Activated naive CD8-positive, alpha-beta T cell treated with anti-CD3 and anti-CD28 coated beads, Interleukin-2, amount 10 ng/mL, durations not matched to agents 7 days and 5 days (primary cell): ENCODE measurements at regions not wholly inside any gene's neighbourhood (a gene's known extent, or its start where the extent isn't known, plus 50 kb on each side); places are given as distances from the start of the nearest gene placed in this dataset.

Experiments used
- ATAC-seq: fragments of 150-1000 bp; cut with Tn5 transposase; one replicate; pipeline ENCODE4 v1.10.0; 2021; ENCODE audit warnings: low read depth, moderate library complexity
- POLR2A ChIA-PET: fragments of 350-600 bp; sonication (Branson Sonifier 250); formaldehyde crosslinking; loops from one replicate; lab custom pipeline; 2021; ENCODE audit warnings: antibody characterized with exemption; lab: Charles Lee
- DNase-seq: peaks from one replicate; pipeline ENCODE4 v3.0.0; 2021
- H3K27ac Mint-ChIP-seq: one replicate; pipeline ENCODE4 v1.8.0; 2022; ENCODE audit warnings: mild to moderate bottlenecking, mixed read lengths
- H3K27me3 Mint-ChIP-seq: one replicate; pipeline ENCODE4 v1.8.0; 2022; ENCODE audit warnings: mild to moderate bottlenecking, moderate library complexity, mixed read lengths
- H3K36me3 Mint-ChIP-seq: one replicate; pipeline ENCODE4 v1.8.0; 2021; ENCODE audit warnings: mild to moderate bottlenecking, mixed read lengths
- H3K4me1 Mint-ChIP-seq: one replicate; pipeline ENCODE4 v1.8.0; 2021; ENCODE audit warnings: mixed read lengths
- H3K4me3 Mint-ChIP-seq: one replicate; pipeline ENCODE4 v1.8.0; 2022; ENCODE audit warnings: mild to moderate bottlenecking, moderate library complexity, mixed read lengths
- H3K9me3 Mint-ChIP-seq: one replicate; pipeline ENCODE4 v1.8.0; 2021; ENCODE audit warnings: mixed read lengths

DNA sequence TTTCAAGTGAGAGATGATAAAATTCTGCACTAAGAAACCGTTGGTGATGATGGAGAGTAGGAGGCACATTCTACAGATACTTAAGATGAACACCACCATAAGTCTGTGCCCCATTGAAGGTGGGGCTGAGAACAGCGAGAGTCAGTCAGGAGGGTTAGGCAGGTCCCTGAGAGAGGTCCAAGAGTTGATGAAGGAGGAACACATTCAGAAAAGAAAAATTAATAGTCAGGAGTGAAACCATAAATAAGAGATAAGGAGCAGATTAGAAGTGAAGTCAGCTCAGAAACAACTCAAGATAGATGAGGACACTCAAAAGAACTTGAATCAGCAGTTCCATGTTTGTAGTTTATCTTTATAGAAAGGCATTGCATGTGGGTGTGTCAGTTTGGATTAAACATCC lies 727.2 kb upstream of the MARCKS start:
- Mint-ChIP-seq H3K4me3 (no peak overlapping the region), H3K27me3 (no peaks in the 10 kb centered on the region), H3K36me3 (no peaks in the 10 kb centered on the region), H3K4me1 (no peaks in the 10 kb centered on the region), H3K27ac (no peak overlapping the region), H3K9me3 (no peaks in the 10 kb centered on the region)
- DNase-seq (no peak), ATAC-seq (no peak)
- POLR2A ChIA-PET, result no interaction called here

DNA sequence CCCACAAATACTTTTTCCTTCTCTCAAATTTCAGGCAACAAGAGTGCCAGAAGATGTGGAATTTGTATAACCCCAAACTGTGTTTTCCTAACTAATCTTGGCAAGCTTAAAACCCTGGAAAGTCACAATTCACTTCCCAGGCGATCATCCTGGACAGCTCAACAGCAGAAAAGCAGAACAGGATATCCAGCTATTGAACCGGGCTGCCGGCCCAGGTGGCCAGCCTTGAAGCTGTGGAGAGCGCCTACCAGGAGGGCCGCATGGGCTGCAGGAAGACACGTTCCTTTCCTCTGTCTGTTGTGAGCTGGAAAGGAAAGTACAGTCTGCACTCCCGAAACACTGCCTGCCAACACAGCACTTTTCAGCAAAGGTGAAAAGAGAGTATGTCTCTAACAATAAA lies 719.7 kb upstream of the MARCKS start:
- H3K27me3 Mint-ChIP-seq, result no peaks in the 10 kb centered on the region
- H3K4me3 Mint-ChIP-seq, result no peak overlapping the region
- H3K36me3 Mint-ChIP-seq, result no peaks in the 10 kb centered on the region
- ATAC-seq (no peak), DNase-seq (no peak)
- POLR2A ChIA-PET, result no interaction called here
- H3K9me3 Mint-ChIP-seq, result no peaks in the 10 kb centered on the region
- H3K27ac Mint-ChIP-seq, result no peak overlapping the region
- H3K4me1 Mint-ChIP-seq, result no peaks in the 10 kb centered on the region

DNA sequence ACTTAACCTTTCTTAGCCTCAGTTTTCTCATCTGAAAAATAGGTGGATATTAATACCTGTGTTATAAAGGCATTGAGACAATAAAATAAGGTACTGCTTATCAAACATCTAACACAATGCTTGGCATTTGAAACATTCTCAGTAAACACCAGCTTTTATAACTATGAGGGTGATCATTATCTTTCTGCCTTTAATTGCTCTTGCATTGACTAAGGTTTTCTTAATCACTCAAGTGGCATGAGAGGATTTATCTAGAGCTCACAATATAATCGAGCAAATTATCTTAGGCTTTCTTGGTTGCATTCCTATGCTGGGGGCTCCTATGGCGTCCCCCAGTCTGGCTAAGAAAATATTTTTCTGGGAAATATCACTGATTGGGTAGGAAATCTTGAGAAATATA lies 716.4 kb upstream of the MARCKS start:
- DNase-seq (no peak), ATAC-seq (no peak)
- no peak overlapping the region for H3K27ac Mint-ChIP-seq
- H3K4me1 Mint-ChIP-seq, result no peaks in the 10 kb centered on the region
- no peak overlapping the region for H3K4me3 Mint-ChIP-seq
- no peaks in the 10 kb centered on the region for H3K27me3 Mint-ChIP-seq
- POLR2A ChIA-PET, result no interaction called here
- H3K36me3 Mint-ChIP-seq, result no peaks in the 10 kb centered on the region
- H3K9me3 Mint-ChIP-seq, result no peaks in the 10 kb centered on the region

- no peak for ATAC-seq
- H3K9me3 Mint-ChIP-seq, result no peaks in the 10 kb centered on the region
- H3K27ac Mint-ChIP-seq, result no peak overlapping the region
- no peaks in the 10 kb centered on the region for H3K4me1 Mint-ChIP-seq
- H3K4me3 Mint-ChIP-seq, result no peak overlapping the region
- no peak for DNase-seq
- no peaks in the 10 kb centered on the region for H3K27me3 Mint-ChIP-seq
- H3K36me3 Mint-ChIP-seq, result no peaks in the 10 kb centered on the region
- POLR2A ChIA-PET, result no interaction called here
Observed at GRCh38 chr6:113141901-113142300, 715.2 kb upstream of the MARCKS start.

DNA sequence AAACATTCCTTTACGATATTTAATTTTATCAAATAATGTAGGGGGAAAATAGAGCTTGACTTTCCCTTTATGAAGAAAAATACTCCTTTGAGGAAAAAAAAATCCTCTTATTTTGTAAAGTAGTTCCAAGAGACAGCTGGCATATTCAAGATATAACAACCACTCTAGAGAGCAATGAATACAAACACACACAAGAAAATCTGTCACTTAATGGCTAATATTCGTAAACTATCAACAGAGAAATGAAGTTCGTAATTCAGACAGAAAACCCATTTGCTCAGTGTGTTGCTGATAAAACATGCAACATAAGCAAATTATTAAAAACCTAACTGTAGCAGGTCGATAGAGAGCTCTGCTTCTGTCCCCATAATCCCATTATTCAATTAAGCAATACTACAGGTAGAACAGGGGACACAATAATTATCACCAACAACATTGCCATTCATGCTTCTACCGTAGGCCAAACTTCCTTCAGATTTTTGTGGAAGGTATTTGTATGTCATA lies 714.4 kb upstream of the MARCKS start:
- no peak for DNase-seq
- POLR2A ChIA-PET, result no interaction called here
- Mint-ChIP-seq H3K4me3 (no peak overlapping the region), H3K9me3 (no peaks in the 10 kb centered on the region), H3K27ac (no peak overlapping the region), H3K27me3 (no peaks in the 10 kb centered on the region), H3K4me1 (no peaks in the 10 kb centered on the region), H3K36me3 (no peaks in the 10 kb centered on the region)
- ATAC-seq, result no peak

GRCh38 chr6:113143206-113143605 lies 713.9 kb upstream of the MARCKS start:
- Mint-ChIP-seq H3K27me3 (no peaks in the 10 kb centered on the region), H3K27ac (no peak overlapping the region)

GRCh38 chr6:113144117-113144516 lies 713.0 kb upstream of the MARCKS start:
- Mint-ChIP-seq H3K36me3 (no peaks in the 10 kb centered on the region), H3K4me3 (no peak overlapping the region), H3K9me3 (peaks cover 1% of the 10 kb centered on the region), H3K27me3 (no peaks in the 10 kb centered on the region), H3K4me1 (no peaks in the 10 kb centered on the region), H3K27ac (no peak overlapping the region)
- ATAC-seq (no peak), DNase-seq (no peak)
- POLR2A ChIA-PET, result no interaction called here

More at GRCh38 chr6:113143206-113143605, 713.9 kb upstream of the MARCKS start:
- POLR2A ChIA-PET, result no interaction called here
- H3K4me1 Mint-ChIP-seq, result no peaks in the 10 kb centered on the region
- no peak for DNase-seq
- H3K4me3 Mint-ChIP-seq, result no peak overlapping the region
- no peaks in the 10 kb centered on the region for H3K36me3 Mint-ChIP-seq
- peaks cover 1% of the 10 kb centered on the region for H3K9me3 Mint-ChIP-seq
- no peak for ATAC-seq

GRCh38 chr6:113146878-113147277 lies 710.3 kb upstream of the MARCKS start:
- DNase-seq, result no peak
- H3K4me3 Mint-ChIP-seq, result no peak overlapping the region

GRCh38 chr6:113147544-113147943 lies 709.6 kb upstream of the MARCKS start:
- Mint-ChIP-seq H3K36me3 (no peaks in the 10 kb centered on the region), H3K27ac (no peak overlapping the region), H3K4me1 (no peaks in the 10 kb centered on the region), H3K9me3 (peaks cover 1% of the 10 kb centered on the region), H3K27me3 (no peaks in the 10 kb centered on the region), H3K4me3 (no peak overlapping the region)
- DNase-seq (no peak), ATAC-seq (no peak)
- POLR2A ChIA-PET, result no interaction called here

More at GRCh38 chr6:113146878-113147277, 710.3 kb upstream of the MARCKS start:
- no peaks in the 10 kb centered on the region for H3K4me1 Mint-ChIP-seq
- H3K36me3 Mint-ChIP-seq, result no peaks in the 10 kb centered on the region
- H3K27ac Mint-ChIP-seq, result no peak overlapping the region
- POLR2A ChIA-PET, result no interaction called here
- no peak for ATAC-seq
- no peaks in the 10 kb centered on the region for H3K27me3 Mint-ChIP-seq
- peaks cover 1% of the 10 kb centered on the region for H3K9me3 Mint-ChIP-seq

GRCh38 chr6:113148566-113148965 lies 708.6 kb upstream of the MARCKS start:
- no peak for ATAC-seq
- H3K9me3 Mint-ChIP-seq, result peaks cover 1% of the 10 kb centered on the region
- H3K4me1 Mint-ChIP-seq, result no peaks in the 10 kb centered on the region
- no peaks in the 10 kb centered on the region for H3K27me3 Mint-ChIP-seq
- POLR2A ChIA-PET, result no interaction called here
- H3K4me3 Mint-ChIP-seq, result no peak overlapping the region
- H3K27ac Mint-ChIP-seq, result no peak overlapping the region
- no peak for DNase-seq
- no peaks in the 10 kb centered on the region for H3K36me3 Mint-ChIP-seq

GRCh38 chr6:113149511-113149910 lies 707.6 kb upstream of the MARCKS start:
- POLR2A ChIA-PET, result no interaction called here
- DNase-seq, result no peak
- H3K4me1 Mint-ChIP-seq, result no peaks in the 10 kb centered on the region
- ATAC-seq, result no peak
- no peak overlapping the region for H3K4me3 Mint-ChIP-seq
- H3K36me3 Mint-ChIP-seq, result no peaks in the 10 kb centered on the region
- peaks cover 1% of the 10 kb centered on the region for H3K9me3 Mint-ChIP-seq
- no peaks in the 10 kb centered on the region for H3K27me3 Mint-ChIP-seq
- no peak overlapping the region for H3K27ac Mint-ChIP-seq

DNA sequence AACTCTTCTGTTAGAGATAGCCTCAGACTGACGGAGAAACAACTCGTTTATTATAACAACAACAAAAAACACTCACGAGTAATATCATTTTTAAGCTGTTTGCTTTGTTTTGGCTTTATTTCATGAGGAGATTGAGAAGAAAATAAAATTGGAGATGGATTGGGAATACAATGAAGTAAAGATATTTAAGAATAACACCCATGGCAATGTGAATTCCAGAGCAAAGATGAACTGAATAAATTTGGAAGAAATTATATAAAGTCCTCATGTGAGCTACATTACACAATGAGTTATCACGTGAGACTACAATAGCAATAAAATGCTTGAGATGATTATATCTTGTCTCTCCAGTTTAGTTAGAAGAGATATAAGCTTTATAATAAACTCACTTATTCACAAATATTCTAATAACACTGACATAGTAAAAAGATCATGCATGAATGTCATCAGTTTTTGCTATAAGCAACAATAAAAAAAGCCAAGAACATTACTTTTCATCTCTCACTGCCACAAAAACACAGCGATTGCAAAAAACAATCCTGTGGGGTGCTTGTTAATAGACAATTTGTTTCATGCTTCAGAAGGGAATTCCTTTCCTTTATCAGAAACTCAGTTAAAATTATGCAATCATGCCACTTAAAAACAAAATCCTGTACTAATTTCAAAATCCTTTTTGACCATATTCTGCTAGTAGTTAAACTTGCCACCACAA lies 696.7 kb upstream of the MARCKS start:
- POLR2A ChIA-PET, result no interaction called here
- no peaks in the 10 kb centered on the region for H3K27me3 Mint-ChIP-seq
- no peak overlapping the region for H3K4me3 Mint-ChIP-seq
- DNase-seq (no peak), ATAC-seq (no peak)
- H3K36me3 Mint-ChIP-seq, result no peaks in the 10 kb centered on the region
- no peaks in the 10 kb centered on the region for H3K9me3 Mint-ChIP-seq
- H3K27ac Mint-ChIP-seq, result no peak overlapping the region
- H3K4me1 Mint-ChIP-seq, result no peaks in the 10 kb centered on the region

DNA sequence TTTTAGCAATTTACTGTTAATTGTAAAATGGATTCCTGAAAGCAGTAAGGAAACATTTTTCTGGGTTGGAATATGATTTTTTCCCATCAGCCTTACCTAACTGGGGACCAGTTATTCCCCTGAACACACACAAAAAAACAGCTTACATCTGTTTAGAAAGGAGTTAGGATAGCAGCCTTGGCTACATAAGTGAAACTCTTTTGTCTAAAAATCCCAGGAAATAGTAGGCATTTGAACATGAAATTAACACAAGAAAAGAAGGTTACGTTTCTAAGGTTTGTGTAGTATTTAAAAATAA lies 696.2 kb upstream of the MARCKS start:
- H3K4me1 Mint-ChIP-seq, result no peaks in the 10 kb centered on the region
- H3K9me3 Mint-ChIP-seq, result no peaks in the 10 kb centered on the region
- DNase-seq, result no peak
- H3K4me3 Mint-ChIP-seq, result no peak overlapping the region
- no peaks in the 10 kb centered on the region for H3K27me3 Mint-ChIP-seq
- no peak overlapping the region for H3K27ac Mint-ChIP-seq
- POLR2A ChIA-PET, result no interaction called here
- ATAC-seq, result no peak
- H3K36me3 Mint-ChIP-seq, result no peaks in the 10 kb centered on the region

GRCh38 chr6:113162739-113163138 lies 694.4 kb upstream of the MARCKS start:
- no peak for DNase-seq
- H3K36me3 Mint-ChIP-seq, result no peaks in the 10 kb centered on the region
- H3K27ac Mint-ChIP-seq, result no peak overlapping the region
- no peaks in the 10 kb centered on the region for H3K27me3 Mint-ChIP-seq
- no peak overlapping the region for H3K4me3 Mint-ChIP-seq
- no peak for ATAC-seq
- no peaks in the 10 kb centered on the region for H3K4me1 Mint-ChIP-seq
- POLR2A ChIA-PET, result no interaction called here
- H3K9me3 Mint-ChIP-seq, result no peaks in the 10 kb centered on the region

DNA sequence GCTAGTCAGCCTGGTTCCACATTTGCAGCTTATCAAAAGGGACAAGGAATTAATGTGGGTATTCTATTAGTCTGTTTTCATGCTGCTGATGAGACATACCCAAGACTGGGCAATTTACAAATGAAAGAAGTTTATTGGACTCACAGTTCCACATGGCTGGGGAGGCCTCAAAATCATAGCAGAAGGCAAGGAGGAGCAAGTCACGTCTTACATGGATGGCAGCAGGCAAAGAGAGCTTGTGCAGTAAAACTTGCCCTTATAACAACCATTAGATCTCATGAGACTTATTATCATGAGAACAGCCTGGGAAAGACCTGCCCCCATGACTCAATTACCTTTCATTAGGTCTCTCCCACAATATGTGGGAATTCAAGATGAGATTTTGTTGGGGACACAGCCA lies 689.1 kb upstream of the MARCKS start:
- ATAC-seq (no peak), DNase-seq (no peak)
- POLR2A ChIA-PET, result no interaction called here
- Mint-ChIP-seq H3K4me1 (no peaks in the 10 kb centered on the region), H3K9me3 (no peaks in the 10 kb centered on the region), H3K27ac (no peak overlapping the region), H3K4me3 (no peak overlapping the region), H3K36me3 (no peaks in the 10 kb centered on the region), H3K27me3 (no peaks in the 10 kb centered on the region)
